Uterus (tissue), 2 donors: ENCODE measurements at regions not wholly inside any gene's neighbourhood (a gene's known extent, or its start where the extent isn't known, plus 50 kb on each side); places are given as distances from the start of the nearest gene placed in this dataset.

Experiments used
- POLR2A ChIP-seq, 2 donors: fragments of 450-650 bp; IDR thresholded peaks; one replicate each; pipeline ENCODE4 v1.6.1; 2016; ENCODE audit warnings: antibody characterized with exemption in 2 of 2, mild to moderate bottlenecking in 1 of 2, moderate library complexity in 1 of 2
- TF ChIP-seq, protein P1 (sequence below), 4 experiments: fragments of 200-600 bp in 2 of 4; fragments of 450-650 bp in 2 of 4; sonication (generic) in 2 of 4; IDR thresholded peaks; one replicate each; pipeline ENCODE4 v1.5.1; 2016 to 2019; ENCODE audit warnings: antibody characterized with exemption in 4 of 4, mild to moderate bottlenecking in 2 of 4, moderate library complexity in 1 of 4

DNA sequence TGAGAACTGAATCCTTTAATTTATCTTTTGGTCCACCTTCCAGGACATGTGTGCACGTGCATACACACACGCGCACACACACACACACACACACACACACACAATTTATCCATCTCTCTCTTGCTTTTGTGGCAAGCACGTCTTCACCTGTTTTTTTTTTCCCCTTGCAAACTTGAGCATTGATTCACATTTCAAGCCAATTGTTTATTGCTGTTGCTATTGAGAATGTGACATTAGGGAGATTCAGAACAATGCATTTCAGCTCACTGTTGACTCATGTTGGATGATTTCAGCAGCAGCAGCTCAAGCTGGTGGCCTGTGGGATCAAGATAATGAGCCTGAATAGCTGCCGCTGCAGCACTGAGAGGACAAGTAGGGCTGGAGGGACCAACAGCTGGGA, 128.9 kb downstream of the SNAPC1 start:
- no peak for TF ChIP-seq POLR2A (IDR thresholded peaks at IDR 0.05)
- TF ChIP-seq, protein P1, sequence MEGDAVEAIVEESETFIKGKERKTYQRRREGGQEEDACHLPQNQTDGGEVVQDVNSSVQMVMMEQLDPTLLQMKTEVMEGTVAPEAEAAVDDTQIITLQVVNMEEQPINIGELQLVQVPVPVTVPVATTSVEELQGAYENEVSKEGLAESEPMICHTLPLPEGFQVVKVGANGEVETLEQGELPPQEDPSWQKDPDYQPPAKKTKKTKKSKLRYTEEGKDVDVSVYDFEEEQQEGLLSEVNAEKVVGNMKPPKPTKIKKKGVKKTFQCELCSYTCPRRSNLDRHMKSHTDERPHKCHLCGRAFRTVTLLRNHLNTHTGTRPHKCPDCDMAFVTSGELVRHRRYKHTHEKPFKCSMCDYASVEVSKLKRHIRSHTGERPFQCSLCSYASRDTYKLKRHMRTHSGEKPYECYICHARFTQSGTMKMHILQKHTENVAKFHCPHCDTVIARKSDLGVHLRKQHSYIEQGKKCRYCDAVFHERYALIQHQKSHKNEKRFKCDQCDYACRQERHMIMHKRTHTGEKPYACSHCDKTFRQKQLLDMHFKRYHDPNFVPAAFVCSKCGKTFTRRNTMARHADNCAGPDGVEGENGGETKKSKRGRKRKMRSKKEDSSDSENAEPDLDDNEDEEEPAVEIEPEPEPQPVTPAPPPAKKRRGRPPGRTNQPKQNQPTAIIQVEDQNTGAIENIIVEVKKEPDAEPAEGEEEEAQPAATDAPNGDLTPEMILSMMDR (IDR thresholded peaks at IDR 0.05): no peak
